Endothelial cell of umbilical vein (primary cell): ENCODE measurements at regions not wholly inside any gene's neighbourhood (a gene's known extent, or its start where the extent isn't known, plus 50 kb on each side); places are given as distances from the start of the nearest gene placed in this dataset.

Source experiments
- BruUV-seq: library from RNA; stranded (reverse); fragments of 400-500 nt; replicated peaks from 2 replicates; lab custom pipeline; 2021; lab: Mats Ljungman, UMichigan
- CTCF ChIA-PET: fragments of 300-600, 350-600 bp; sonication (Branson Sonifier 250); formaldehyde crosslinking; loops from one replicate; lab custom pipeline; 2021; ENCODE audit warnings: antibody characterized with exemption, inconsistent platforms; lab: Charles Lee
- POLR2A ChIA-PET: fragments of 300-600, 350-600 bp; sonication (Branson Sonifier 250); formaldehyde crosslinking; loops from one replicate; lab custom pipeline; 2021; ENCODE audit warnings: antibody characterized with exemption, inconsistent platforms; lab: Charles Lee
- DNase-seq: peaks from one replicate; pipeline ENCODE4 v3.0.0-alpha.2; 2011; ENCODE audit warnings: low read depth, low spot score
- FAIRE-seq: peaks from 2 replicates; lab custom pipeline; 2011; peaks lifted over from hg19 to GRCh38; lab: Jason Lieb, UNC
- H2AFZ ChIP-seq: 2 replicates; pipeline ENCODE4 v1.6.0; 2012; ENCODE audit warnings: low read depth, low read length, control low read depth, inconsistent platforms
- H3K27ac ChIP-seq: 2 replicates; pipeline ENCODE4 v1.5.1; 2011; ENCODE audit warnings: low read depth, mild to moderate bottlenecking, control low read depth, low read length, moderate library complexity; ENCODE audit not compliant: insufficient read depth
- H3K27me3 ChIP-seq, 2 experiments: 2 replicates each; pipeline versions ENCODE4 v1.6.0 to v1.6.1; 2011; ENCODE audit warnings: low read length in 2 of 2, mixed read lengths in 1 of 2; ENCODE audit not compliant: control insufficient read depth in 2 of 2, insufficient read depth in 2 of 2
- H3K36me3 ChIP-seq, 2 experiments: 2 replicates in 1 of 2; 3 replicates in 1 of 2; pipeline ENCODE4 v1.5.1; 2011; ENCODE audit warnings: low read length in 2 of 2, mild to moderate bottlenecking in 1 of 2, moderate library complexity in 1 of 2; ENCODE audit not compliant: control insufficient read depth in 2 of 2, insufficient read depth in 2 of 2; ENCODE audit errors: extremely low read depth in 1 of 2
- H3K4me1 ChIP-seq: 3 replicates; pipeline ENCODE4 v1.5.1; 2011; ENCODE audit warnings: mild to moderate bottlenecking, low read length; ENCODE audit not compliant: control insufficient read depth, insufficient read depth; ENCODE audit errors: extremely low read depth
- H3K4me2 ChIP-seq: 2 replicates; pipeline ENCODE4 v1.6.1; 2011; ENCODE audit warnings: low read length, control low read depth, mixed read lengths; ENCODE audit not compliant: insufficient read depth
- H3K4me3 ChIP-seq, 3 experiments: fragments of 200-600 bp in 1 of 3; sonication (generic), shearing (Covaris generic) in 1 of 3; replicated peaks in 1 of 3; 2 replicates each; pipeline ENCODE4 v1.5.1; 2011 to 2016; ENCODE audit warnings: control low read depth in 3 of 3, low read length in 3 of 3, mild to moderate bottlenecking in 2 of 3, inconsistent platforms in 1 of 3, low read depth in 1 of 3, moderate library complexity in 1 of 3; ENCODE audit not compliant: insufficient read depth in 1 of 3
- H3K79me2 ChIP-seq: 2 replicates; pipeline ENCODE4 v1.6.0; 2012; ENCODE audit warnings: low read length, inconsistent platforms; ENCODE audit not compliant: control insufficient read depth, insufficient read depth
- H3K9ac ChIP-seq: replicated peaks from 2 replicates; pipeline ENCODE3; 2011; ENCODE audit warnings: low read length, control low read depth; ENCODE audit not compliant: insufficient read depth; ENCODE audit errors: extremely low read depth
- H3K9me1 ChIP-seq: replicated peaks from 3 replicates; pipeline ENCODE4 v1.6.0; 2011; ENCODE audit warnings: mild to moderate bottlenecking, low read length; ENCODE audit not compliant: control insufficient read depth, insufficient read depth; ENCODE audit errors: extremely low read depth
- H3K9me3 ChIP-seq: replicated peaks from 2 replicates; pipeline ENCODE4 v1.5.1; 2012; ENCODE audit warnings: low read length, inconsistent platforms; ENCODE audit not compliant: control insufficient read depth, insufficient read depth
- H4K20me1 ChIP-seq: replicated peaks from 2 replicates; pipeline ENCODE3; 2011; ENCODE audit warnings: mild to moderate bottlenecking, low read length; ENCODE audit not compliant: control insufficient read depth, insufficient read depth; ENCODE audit errors: extremely low read depth
- EZH2 ChIP-seq: IDR thresholded peaks from 2 replicates; pipeline ENCODE4 v1.6.1; 2012; ENCODE audit warnings: borderline replicate concordance, low read depth, mild to moderate bottlenecking, moderate library complexity, low read length, inconsistent platforms; ENCODE audit not compliant: severe bottlenecking
- FOS ChIP-seq: IDR thresholded peaks from 2 replicates; pipeline ENCODE4 v1.6.1; 2011; ENCODE audit warnings: mild to moderate bottlenecking, low read length, moderate library complexity, borderline replicate concordance; ENCODE audit not compliant: insufficient read depth
- GATA2 ChIP-seq: IDR thresholded peaks from 2 replicates; pipeline ENCODE4 v1.7.0; 2011; ENCODE audit warnings: low read depth, mild to moderate bottlenecking, moderate library complexity, mixed read lengths, low read length; ENCODE audit not compliant: insufficient read length, insufficient read depth
- JUN ChIP-seq: IDR thresholded peaks from 2 replicates; pipeline ENCODE4 v1.6.1; 2011; ENCODE audit warnings: borderline replicate concordance, low read depth; ENCODE audit not compliant: insufficient read length, insufficient read depth
- MAX ChIP-seq: IDR thresholded peaks from 2 replicates; pipeline ENCODE4 v1.6.1; 2011; ENCODE audit not compliant: insufficient read depth, insufficient read length
- MYC ChIP-seq: IDR thresholded peaks from one replicate; pipeline ENCODE4 v1.6.1; 2011; ENCODE audit warnings: mild to moderate bottlenecking, low read depth, low read length
- POLR2A ChIP-seq: IDR thresholded peaks from 2 replicates; pipeline ENCODE4 v1.6.1; 2012; ENCODE audit warnings: low read depth, mild to moderate bottlenecking, control low read depth, low read length
- POLR2AphosphoS5 ChIP-seq: IDR thresholded peaks from 2 replicates; pipeline ENCODE4 v1.6.1; 2012; ENCODE audit warnings: low read depth, mild to moderate bottlenecking, control low read depth, low read length, moderate library complexity; ENCODE audit not compliant: insufficient read depth
- dilution Hi-C: fragments of 300-500 bp; cut with MboI; formaldehyde crosslinking; loops from one replicate; pipeline ENCODE4 v1.15.0; 2019; ENCODE audit warnings: low sequenced_read_pairs; ENCODE audit not compliant: extremely low pct_ligation_motif_present
- intact Hi-C: fragments of 100-400 bp; cut with micrococcal nuclease; formaldehyde crosslinking; loops from one replicate; pipeline ENCODE4 v1.10.0; 2022
- TF ChIP-seq, protein P1 (sequence below), 2 donors: IDR thresholded peaks; 1 replicate in 1 of 2; 2 replicates in 1 of 2; pipeline ENCODE4 v1.5.1; 2011; ENCODE audit warnings: low read length in 2 of 2, mild to moderate bottlenecking in 2 of 2, moderate library complexity in 2 of 2, control low read depth in 1 of 2, inconsistent platforms in 1 of 2, low read depth in 1 of 2; ENCODE audit not compliant: insufficient read depth in 1 of 2; ENCODE audit errors: extremely low read depth in 1 of 2

- dilution Hi-C loops (no loop called here), intact Hi-C loops (no loop called here)
- H2AFZ ChIP-seq, result no peak overlapping the region
- H3K4me3 ChIP-seq, result no peak overlapping the region
- FAIRE-seq (no peak), DNase-seq (no peak)
- no peaks in the 10 kb centered on the region for H3K79me2 ChIP-seq
- no peaks in the 10 kb centered on the region for H3K4me1 ChIP-seq
- no peak overlapping the region for H3K9ac ChIP-seq
- no peak for TF ChIP-seq GATA2
- no peak for TF ChIP-seq JUN
- no peak for TF ChIP-seq FOS
- TF ChIP-seq MYC, result no peak
- TF ChIP-seq, protein P1, sequence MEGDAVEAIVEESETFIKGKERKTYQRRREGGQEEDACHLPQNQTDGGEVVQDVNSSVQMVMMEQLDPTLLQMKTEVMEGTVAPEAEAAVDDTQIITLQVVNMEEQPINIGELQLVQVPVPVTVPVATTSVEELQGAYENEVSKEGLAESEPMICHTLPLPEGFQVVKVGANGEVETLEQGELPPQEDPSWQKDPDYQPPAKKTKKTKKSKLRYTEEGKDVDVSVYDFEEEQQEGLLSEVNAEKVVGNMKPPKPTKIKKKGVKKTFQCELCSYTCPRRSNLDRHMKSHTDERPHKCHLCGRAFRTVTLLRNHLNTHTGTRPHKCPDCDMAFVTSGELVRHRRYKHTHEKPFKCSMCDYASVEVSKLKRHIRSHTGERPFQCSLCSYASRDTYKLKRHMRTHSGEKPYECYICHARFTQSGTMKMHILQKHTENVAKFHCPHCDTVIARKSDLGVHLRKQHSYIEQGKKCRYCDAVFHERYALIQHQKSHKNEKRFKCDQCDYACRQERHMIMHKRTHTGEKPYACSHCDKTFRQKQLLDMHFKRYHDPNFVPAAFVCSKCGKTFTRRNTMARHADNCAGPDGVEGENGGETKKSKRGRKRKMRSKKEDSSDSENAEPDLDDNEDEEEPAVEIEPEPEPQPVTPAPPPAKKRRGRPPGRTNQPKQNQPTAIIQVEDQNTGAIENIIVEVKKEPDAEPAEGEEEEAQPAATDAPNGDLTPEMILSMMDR (IDR thresholded peaks at IDR 0.05; ENCODE audit: extremely low read depth in 1 of 2, insufficient read depth in 1 of 2, low read depth in 1 of 2, low read length in 2 of 2), result no peak
- TF ChIP-seq EZH2, result no peak
- no peak for TF ChIP-seq POLR2A
- no peak for TF ChIP-seq POLR2AphosphoS5
- TF ChIP-seq MAX, result no peak
- no TSS peak for BruUV-seq
- no peak overlapping the region for H3K27ac ChIP-seq
- ChIA-PET POLR2A (no interaction called here), CTCF (no interaction called here)
- H3K9me3 ChIP-seq, result no peaks in the 10 kb centered on the region
- no peaks in the 10 kb centered on the region for H3K9me1 ChIP-seq
- H4K20me1 ChIP-seq, result no peaks in the 10 kb centered on the region
- H3K27me3 ChIP-seq, result no peaks in the 10 kb centered on the region
- no peak overlapping the region for H3K4me2 ChIP-seq
- H3K36me3 ChIP-seq, result no peaks in the 10 kb centered on the region
These were observed 991.4 kb downstream of the ARAP2 start for GRCh38 chr4:35252866-35253265.
